ENCODE measurements at regions not wholly inside any gene's neighbourhood (a gene's known extent, or its start where the extent isn't known, plus 50 kb on each side); places are given as distances from the start of the nearest gene placed in this dataset.

- TF ChIP-seq, protein P1, sequence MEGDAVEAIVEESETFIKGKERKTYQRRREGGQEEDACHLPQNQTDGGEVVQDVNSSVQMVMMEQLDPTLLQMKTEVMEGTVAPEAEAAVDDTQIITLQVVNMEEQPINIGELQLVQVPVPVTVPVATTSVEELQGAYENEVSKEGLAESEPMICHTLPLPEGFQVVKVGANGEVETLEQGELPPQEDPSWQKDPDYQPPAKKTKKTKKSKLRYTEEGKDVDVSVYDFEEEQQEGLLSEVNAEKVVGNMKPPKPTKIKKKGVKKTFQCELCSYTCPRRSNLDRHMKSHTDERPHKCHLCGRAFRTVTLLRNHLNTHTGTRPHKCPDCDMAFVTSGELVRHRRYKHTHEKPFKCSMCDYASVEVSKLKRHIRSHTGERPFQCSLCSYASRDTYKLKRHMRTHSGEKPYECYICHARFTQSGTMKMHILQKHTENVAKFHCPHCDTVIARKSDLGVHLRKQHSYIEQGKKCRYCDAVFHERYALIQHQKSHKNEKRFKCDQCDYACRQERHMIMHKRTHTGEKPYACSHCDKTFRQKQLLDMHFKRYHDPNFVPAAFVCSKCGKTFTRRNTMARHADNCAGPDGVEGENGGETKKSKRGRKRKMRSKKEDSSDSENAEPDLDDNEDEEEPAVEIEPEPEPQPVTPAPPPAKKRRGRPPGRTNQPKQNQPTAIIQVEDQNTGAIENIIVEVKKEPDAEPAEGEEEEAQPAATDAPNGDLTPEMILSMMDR (IDR thresholded peaks at IDR 0.05; ENCODE audit: low read length) = no peak
- TF ChIP-seq EZH2 (IDR thresholded peaks at IDR 0.05; ENCODE audit: borderline replicate concordance, low read length) = no peak
These were observed 224.6 kb downstream of the BCOR start for GRCh38 chrX:39873117-39873516.
